SK-N-SH (cell line): ENCODE measurements at regions not wholly inside any gene's neighbourhood (a gene's known extent, or its start where the extent isn't known, plus 50 kb on each side); places are given as distances from the start of the nearest gene placed in this dataset.
"Not testable (repeated sequence)": the region's sequence is repeated elsewhere in the genome, so short reads cannot be mapped to it uniquely, and the experiment has no call there.

Source experiments
- CTCF ChIA-PET: fragments of 300-600, 350-600 bp; formaldehyde crosslinking; extraction: SDS; loops from one replicate; lab custom pipeline; 2021; lab: Yijun Ruan, JAX
- POLR2A ChIA-PET: fragments of 350-600 bp; sonication (Branson Sonifier 250); formaldehyde crosslinking; extraction: SDS; loops from one replicate; lab custom pipeline; 2020; ENCODE audit warnings: antibody characterized with exemption, inconsistent platforms; lab: Yijun Ruan, JAX
- DNase-seq: peaks from one replicate; pipeline ENCODE4 v3.0.0; 2012
- H2AFZ ChIP-seq: fragments of 200-600 bp; sonication (generic); 2 replicates; pipeline ENCODE4 v1.8.1; 2016; ENCODE audit warnings: antibody characterized with exemption, mild to moderate bottlenecking, low read depth
- H3F3A ChIP-seq: fragments of 200-600 bp; sonication (generic); replicated peaks from 2 replicates; pipeline ENCODE3; 2016; ENCODE audit warnings: antibody characterized with exemption, mild to moderate bottlenecking; ENCODE audit not compliant: insufficient read depth
- H3K27ac ChIP-seq, 2 experiments: fragments of 200-500 bp in 1 of 2; fragments of 200-600 bp in 1 of 2; sonication (Bioruptor generic) in 1 of 2; sonication (generic), shearing (Covaris generic) in 1 of 2; 2 replicates each; pipeline versions ENCODE4 v1.5.1 to v1.6.1; 2014 to 2016; ENCODE audit warnings: low read depth in 2 of 2, inconsistent platforms in 1 of 2, low read length in 1 of 2, mild to moderate bottlenecking in 1 of 2, mixed read lengths in 1 of 2
- H3K27me3 ChIP-seq: fragments of 200-600 bp; sonication (generic), shearing (Covaris generic); 2 replicates; pipeline ENCODE4 v1.6.1; 2016; ENCODE audit warnings: mixed run types; ENCODE audit not compliant: insufficient read depth
- H3K36me3 ChIP-seq, 2 experiments: fragments of 200-500 bp in 1 of 2; fragments of 200-600 bp in 1 of 2; sonication (Bioruptor generic) in 1 of 2; sonication (generic) in 1 of 2; replicated peaks in 1 of 2; 2 replicates each; pipeline versions ENCODE3 to v1.5.1; 2014 to 2016; ENCODE audit warnings: low read length in 1 of 2, mild to moderate bottlenecking in 1 of 2; ENCODE audit not compliant: insufficient read depth in 2 of 2, control insufficient read depth in 1 of 2
- H3K4me1 ChIP-seq, 2 experiments: fragments of 200-500 bp in 1 of 2; fragments of 200-600 bp in 1 of 2; sonication (Bioruptor generic) in 1 of 2; sonication (generic), shearing (Covaris generic) in 1 of 2; 2 replicates each; pipeline versions ENCODE4 v1.5.1 to v1.6.1; 2014 to 2016; ENCODE audit warnings: low read depth in 1 of 2, low read length in 1 of 2, mixed run types in 1 of 2; ENCODE audit not compliant: insufficient read depth in 2 of 2, control insufficient read depth in 1 of 2
- H3K4me2 ChIP-seq: fragments of 200-600 bp; sonication (generic), shearing (Covaris generic); 2 replicates; pipeline ENCODE4 v1.6.1; 2017; ENCODE audit warnings: mixed run types
- H3K4me3 ChIP-seq, 2 experiments: fragments of 200-500 bp in 1 of 2; fragments of 200-600 bp in 1 of 2; sonication (Bioruptor generic) in 1 of 2; sonication (generic), shearing (Covaris generic) in 1 of 2; 2 replicates each; pipeline versions ENCODE4 v1.5.1 to v1.8.1; 2014 to 2016; ENCODE audit warnings: low read depth in 2 of 2, inconsistent platforms in 1 of 2, low read length in 1 of 2, mild to moderate bottlenecking in 1 of 2, mixed read lengths in 1 of 2, moderate library complexity in 1 of 2
- H3K79me2 ChIP-seq: fragments of 200-600 bp; sonication (generic); 2 replicates; pipeline ENCODE4 v1.8.1; 2017; ENCODE audit warnings: mild to moderate bottlenecking; ENCODE audit not compliant: insufficient read depth
- H3K9ac ChIP-seq: fragments of 200-600 bp; sonication (generic); 2 replicates; pipeline ENCODE4 v1.6.1; 2017; ENCODE audit warnings: mixed run types
- H3K9me2 ChIP-seq: fragments of 200-600 bp; sonication (generic); 2 replicates; pipeline ENCODE4 v1.6.1; 2017; ENCODE audit warnings: mixed run types
- H3K9me3 ChIP-seq: fragments of 200-600 bp; sonication (generic); 2 replicates; pipeline ENCODE4 v1.6.1; 2017; ENCODE audit warnings: mixed run types, mild to moderate bottlenecking, moderate library complexity
- H4K20me1 ChIP-seq: fragments of 200-600 bp; sonication (generic); 2 replicates; pipeline ENCODE4 v1.6.1; 2017; ENCODE audit warnings: mild to moderate bottlenecking, mixed run types; ENCODE audit not compliant: insufficient read depth
- WGBS: methylation state at CpG from one replicate; pipeline ENCODE4 v1.1.6; 2017; ENCODE audit warnings: low lambda C conversion rate; 5-methylcytosine and 5-hydroxymethylcytosine counted together

DNA sequence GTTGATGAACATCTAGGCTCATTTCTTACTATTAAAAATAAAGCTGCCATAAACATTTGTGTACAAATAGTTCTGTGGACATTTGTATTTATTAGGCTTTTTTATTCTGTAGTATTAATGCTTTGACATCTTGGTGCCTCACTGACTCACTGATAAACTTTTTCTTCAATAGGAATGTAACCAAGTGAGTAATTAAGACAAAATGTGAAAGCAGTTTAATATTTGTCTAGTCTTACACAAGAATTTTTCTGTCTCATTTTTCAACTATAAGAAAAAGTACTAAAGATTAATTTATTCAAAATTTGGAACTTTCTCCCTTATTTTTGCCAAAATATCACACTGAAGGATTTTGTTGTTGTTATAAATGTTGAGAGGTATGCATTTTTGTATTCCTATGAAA lies 282.2 kb downstream of the CNTNAP3 start:
- H3K27me3 ChIP-seq, CTCF ChIA-PET, H3K4me3 ChIP-seq, H3K4me2 ChIP-seq, H3K36me3 ChIP-seq, POLR2A ChIA-PET, H3K9me2 ChIP-seq, H3K27ac ChIP-seq, H4K20me1 ChIP-seq, H3F3A ChIP-seq, H3K4me1 ChIP-seq, H3K79me2 ChIP-seq, DNase-seq, H3K9ac ChIP-seq, H2AFZ ChIP-seq, H3K9me3 ChIP-seq: not testable (repeated sequence)

DNA sequence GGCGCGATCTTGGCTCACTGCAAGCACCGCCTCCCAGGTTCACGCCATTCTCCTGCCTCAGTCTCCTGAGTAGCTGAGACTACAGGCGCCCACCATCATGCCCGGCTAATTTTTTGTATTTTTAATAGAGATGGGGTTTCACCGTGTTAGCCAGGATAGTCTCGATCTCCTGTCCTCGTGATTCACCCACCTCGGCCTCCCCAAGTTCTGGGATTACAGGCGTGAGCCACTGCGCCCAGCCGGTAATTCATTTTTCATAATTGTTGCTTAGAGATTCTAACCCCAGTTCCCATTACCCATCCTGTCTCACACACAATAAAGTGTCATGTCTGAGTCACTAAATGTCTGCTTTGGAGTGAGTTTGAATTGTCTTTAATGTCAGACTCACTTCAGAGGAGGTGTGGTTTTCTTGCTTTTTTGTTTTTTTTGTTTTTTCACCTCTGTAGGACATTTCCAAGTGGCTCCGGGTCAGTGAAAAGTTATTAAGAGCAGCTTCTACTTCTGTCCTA lies 281.2 kb upstream of the FAM240B start:
- POLR2A ChIA-PET = not testable (repeated sequence)

DNA sequence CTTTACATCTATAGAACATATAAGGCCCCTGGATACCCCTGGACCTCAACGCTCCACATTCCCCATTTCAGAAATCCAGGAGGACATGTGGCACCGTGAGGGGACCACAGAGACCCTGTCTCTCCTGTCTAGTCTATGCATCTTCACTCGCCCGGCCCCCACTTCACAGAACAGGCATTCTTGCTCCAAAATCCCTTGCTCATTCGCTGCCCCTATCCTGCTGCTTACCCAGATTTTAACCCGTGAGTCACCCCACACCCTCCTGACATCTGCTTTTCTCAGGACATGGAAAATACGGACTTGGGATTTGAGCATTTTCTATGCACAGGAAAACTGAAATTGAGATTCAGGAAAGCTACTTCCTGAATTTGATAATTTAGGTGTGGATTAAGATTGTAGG lies 279.3 kb upstream of the FAM240B start:
- POLR2A ChIA-PET, H3K36me3 ChIP-seq, H3K4me1 ChIP-seq, H3K9me3 ChIP-seq, H3K4me3 ChIP-seq, H2AFZ ChIP-seq, H3K9ac ChIP-seq, H3F3A ChIP-seq, H3K4me2 ChIP-seq, CTCF ChIA-PET, H4K20me1 ChIP-seq, H3K9me2 ChIP-seq, H3K79me2 ChIP-seq, H3K27me3 ChIP-seq, DNase-seq, H3K27ac ChIP-seq: not testable (repeated sequence)
- 26% methylated on average over 7 of the region's 7 CpGs for WGBS

More for the DNA sequence above, 281.2 kb upstream of the FAM240B start:
- H3K4me2 ChIP-seq, H3K9me2 ChIP-seq, H3K27ac ChIP-seq, DNase-seq, H3K79me2 ChIP-seq, H2AFZ ChIP-seq, H3K36me3 ChIP-seq, H3K27me3 ChIP-seq, H3K4me3 ChIP-seq, CTCF ChIA-PET, H3K9ac ChIP-seq, H3K9me3 ChIP-seq, H3F3A ChIP-seq, H4K20me1 ChIP-seq, H3K4me1 ChIP-seq: not testable (repeated sequence)
- 34% methylated on average over 14 of the region's 14 CpGs for WGBS

DNA sequence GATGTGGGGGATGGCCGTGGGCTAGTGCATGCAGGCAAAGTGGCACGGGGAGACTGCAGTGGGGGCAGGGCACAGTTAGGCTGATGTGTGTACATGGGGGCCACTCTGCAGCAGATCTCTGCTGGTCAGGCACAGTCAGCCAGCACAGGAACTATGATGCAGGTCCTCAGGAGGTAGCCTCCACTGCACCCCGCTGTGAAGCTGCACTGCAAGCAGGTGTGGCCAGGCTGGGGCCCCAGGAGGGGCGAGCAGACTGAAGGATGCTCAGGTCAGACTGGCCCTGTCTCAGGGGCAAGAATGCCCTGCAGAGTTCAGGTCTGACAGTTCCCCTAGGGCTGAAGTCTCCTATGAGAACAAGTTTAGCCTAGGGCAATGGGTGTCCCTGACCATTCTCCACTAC lies 273.8 kb upstream of the FAM240B start:
- H3K27me3 ChIP-seq, H3K4me2 ChIP-seq, CTCF ChIA-PET, H3K27ac ChIP-seq, H3F3A ChIP-seq, H3K79me2 ChIP-seq, H2AFZ ChIP-seq, H3K36me3 ChIP-seq, H3K9me2 ChIP-seq, H3K4me3 ChIP-seq, H3K9me3 ChIP-seq, DNase-seq, H3K9ac ChIP-seq, H3K4me1 ChIP-seq, POLR2A ChIA-PET, H4K20me1 ChIP-seq: not testable (repeated sequence)
- no CpG with 5 or more reads among the region's 4 CpGs for WGBS

DNA sequence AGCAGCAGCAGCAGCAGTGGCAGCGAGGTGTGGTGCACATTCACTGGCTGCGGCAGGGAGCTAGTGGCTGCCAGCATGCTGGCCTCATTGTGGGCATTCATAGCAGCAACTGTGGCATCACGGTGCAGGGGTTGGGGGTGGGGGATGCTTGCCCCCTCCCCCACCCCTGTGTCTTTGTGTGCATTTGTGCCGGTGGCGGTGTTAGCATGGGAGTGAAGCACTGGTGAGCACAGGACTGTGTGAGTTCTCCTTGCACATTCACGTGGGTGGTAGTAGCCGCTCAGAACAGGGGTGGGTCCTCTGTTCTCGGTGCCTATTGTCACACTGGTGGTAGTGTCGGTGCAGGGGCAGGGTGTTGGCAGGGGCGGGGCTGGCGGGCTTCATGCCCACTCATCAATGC lies 273.2 kb upstream of the FAM240B start:
- H2AFZ ChIP-seq, H3K79me2 ChIP-seq, H3K4me1 ChIP-seq, CTCF ChIA-PET, H4K20me1 ChIP-seq, H3K9me3 ChIP-seq, H3K9ac ChIP-seq, H3K4me3 ChIP-seq, H3K9me2 ChIP-seq, DNase-seq, H3K27me3 ChIP-seq, H3K36me3 ChIP-seq, POLR2A ChIA-PET, H3F3A ChIP-seq, H3K27ac ChIP-seq, H3K4me2 ChIP-seq: not testable (repeated sequence)
- 32% methylated on average over 11 of the region's 11 CpGs for WGBS

DNA sequence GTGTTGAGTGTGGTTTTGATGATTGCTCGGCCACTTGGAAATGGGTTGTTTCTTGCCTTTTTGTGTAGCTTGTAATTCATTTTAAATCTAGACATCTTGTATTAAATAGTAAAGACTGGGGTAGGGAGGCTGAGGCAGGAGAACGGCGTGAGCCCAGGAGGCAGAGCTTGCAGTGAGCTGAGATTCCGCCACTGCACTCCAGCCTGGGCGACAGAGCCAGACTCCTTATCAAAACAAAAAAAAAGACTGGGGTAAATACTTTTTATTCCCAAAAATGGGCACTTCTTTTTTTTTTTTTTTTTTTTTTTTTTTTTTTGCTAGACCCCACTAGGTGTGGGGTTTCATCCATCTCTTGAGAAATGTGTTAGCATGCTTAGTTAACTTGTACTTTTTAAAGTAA lies 258.8 kb upstream of the FAM240B start:
- H3K36me3 ChIP-seq, H3F3A ChIP-seq, POLR2A ChIA-PET, H4K20me1 ChIP-seq, H3K27ac ChIP-seq, H2AFZ ChIP-seq, H3K4me1 ChIP-seq, H3K79me2 ChIP-seq, CTCF ChIA-PET, H3K27me3 ChIP-seq, H3K9me3 ChIP-seq, DNase-seq, H3K4me2 ChIP-seq, H3K4me3 ChIP-seq, H3K9ac ChIP-seq, H3K9me2 ChIP-seq: not testable (repeated sequence)
- WGBS = 59% methylated on average over 2 of the region's 5 CpGs

DNA sequence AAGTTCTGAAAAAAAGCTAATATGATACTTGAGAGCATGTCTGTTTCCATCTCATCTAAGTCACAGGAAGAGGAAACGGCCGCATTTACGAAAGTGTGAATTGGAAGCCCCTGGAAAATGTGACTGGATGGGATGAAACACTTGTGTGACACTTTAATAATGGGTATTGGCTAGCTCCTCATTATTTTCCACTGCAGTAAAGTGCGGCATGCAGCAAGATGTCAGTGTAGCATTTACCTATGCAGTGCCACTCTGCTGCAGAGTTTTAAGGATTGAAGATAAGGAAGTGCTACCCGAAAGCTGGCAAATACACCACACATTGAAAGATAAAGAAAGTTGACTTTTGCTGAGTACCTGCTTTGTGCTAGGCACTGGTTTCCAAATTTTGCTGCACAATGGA lies 249.5 kb upstream of the FAM240B start:
- H3K4me3 ChIP-seq, H3K79me2 ChIP-seq, H3K36me3 ChIP-seq, H3K4me2 ChIP-seq, H3K9ac ChIP-seq, H3K4me1 ChIP-seq, POLR2A ChIA-PET, H3F3A ChIP-seq, CTCF ChIA-PET, H2AFZ ChIP-seq, H3K9me2 ChIP-seq, H3K27ac ChIP-seq, H3K9me3 ChIP-seq, H3K27me3 ChIP-seq, H4K20me1 ChIP-seq, DNase-seq: not testable (repeated sequence)
- 33% methylated on average over 3 of the region's 5 CpGs for WGBS
